HG03565 (cell line): ENCODE measurements at regions not wholly inside any gene's neighbourhood (a gene's known extent, or its start where the extent isn't known, plus 50 kb on each side); places are given as distances from the start of the nearest gene placed in this dataset.
A peak's percentile ranks its signal among the peaks of the same experiment; 100 is the strongest.

Source experiments
- ATAC-seq: cut with Tn5 transposase; IDR thresholded peaks from one replicate; pipeline ENCODE4 v1.9.1; 2021; ENCODE audit warnings: mild to moderate bottlenecking, moderate library complexity; ENCODE audit not compliant: unreplicated experiment

DNA sequence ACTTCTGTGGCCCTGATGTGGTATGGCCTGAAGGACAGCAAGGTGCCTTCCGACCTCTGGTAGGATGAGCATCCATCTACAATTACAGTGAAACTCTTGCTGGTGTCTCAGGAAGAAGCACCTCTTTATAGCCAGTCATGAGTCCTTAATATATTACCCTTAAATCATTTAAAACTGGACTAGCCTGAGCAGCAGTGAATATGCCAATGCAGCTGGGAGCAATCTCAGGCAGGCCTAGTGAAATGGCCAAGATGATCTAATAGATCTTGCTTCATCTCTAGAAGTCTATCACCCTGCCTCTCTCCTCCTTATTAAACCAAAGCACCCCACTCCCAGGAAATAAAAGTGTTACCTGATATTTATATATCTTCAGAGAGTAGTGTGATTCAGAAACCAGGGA is 66.7 kb upstream of the SORCS3 start:
- ATAC-seq: no peak

DNA sequence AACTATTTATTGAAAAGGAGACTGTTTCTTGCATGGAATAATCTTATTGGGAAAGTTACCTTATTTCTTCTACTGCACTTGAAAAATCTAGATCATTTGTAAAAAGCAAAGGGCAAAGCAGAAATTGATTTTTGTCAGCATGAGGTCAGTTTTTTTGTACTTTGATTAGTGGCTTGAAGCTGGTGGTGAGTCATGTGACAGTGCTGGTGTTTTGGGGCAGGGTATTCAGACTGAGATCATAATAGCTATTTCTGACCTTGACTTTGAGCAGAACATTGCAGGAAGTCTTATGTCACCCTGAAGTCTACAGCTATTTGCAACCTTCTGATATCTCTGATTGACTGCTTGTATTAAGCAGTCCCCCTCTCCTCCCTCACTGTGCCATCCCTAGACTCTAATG is 66.3 kb upstream of the SORCS3 start:
- ATAC-seq: no peak

DNA sequence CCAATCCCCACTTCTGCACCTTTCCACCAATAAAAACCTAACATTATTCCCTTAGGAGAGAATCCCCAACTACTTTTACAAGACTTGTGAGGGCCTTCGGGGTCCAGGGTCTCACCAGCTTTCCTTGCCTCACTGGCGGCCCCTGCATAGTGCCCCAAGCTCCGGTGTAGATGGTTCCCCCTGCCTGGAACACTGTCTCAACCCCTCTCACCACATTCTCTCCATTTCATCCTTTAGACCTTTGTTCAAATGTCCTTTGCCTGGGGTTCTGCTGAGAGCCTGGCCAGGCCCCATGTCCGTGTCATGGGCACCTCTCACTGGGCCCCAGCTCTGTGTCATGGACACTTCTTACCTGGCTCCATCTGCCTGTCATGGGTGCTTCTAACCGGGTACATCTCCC is 64.5 kb upstream of the SORCS3 start:
- ATAC-seq: no peak

DNA sequence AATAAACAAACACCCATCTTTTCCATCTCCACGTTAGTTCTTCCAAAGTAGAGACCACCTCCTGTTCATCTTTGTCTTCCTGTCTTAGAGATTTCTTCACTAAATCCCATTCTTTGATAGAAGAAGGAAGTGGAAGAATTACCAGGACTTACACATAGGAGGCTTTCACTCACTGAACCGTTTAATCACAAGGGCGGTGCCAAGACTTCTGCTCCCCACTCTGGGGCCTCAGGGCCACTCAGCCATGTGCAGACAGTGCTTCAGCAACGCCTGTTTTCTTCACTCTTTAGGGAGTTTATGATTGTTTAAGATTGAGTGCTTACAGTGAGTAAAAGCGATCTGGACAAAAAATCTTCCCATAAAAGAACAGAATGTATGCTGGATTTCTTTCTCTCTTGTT is 63.9 kb upstream of the SORCS3 start:
- ATAC-seq: no peak

DNA sequence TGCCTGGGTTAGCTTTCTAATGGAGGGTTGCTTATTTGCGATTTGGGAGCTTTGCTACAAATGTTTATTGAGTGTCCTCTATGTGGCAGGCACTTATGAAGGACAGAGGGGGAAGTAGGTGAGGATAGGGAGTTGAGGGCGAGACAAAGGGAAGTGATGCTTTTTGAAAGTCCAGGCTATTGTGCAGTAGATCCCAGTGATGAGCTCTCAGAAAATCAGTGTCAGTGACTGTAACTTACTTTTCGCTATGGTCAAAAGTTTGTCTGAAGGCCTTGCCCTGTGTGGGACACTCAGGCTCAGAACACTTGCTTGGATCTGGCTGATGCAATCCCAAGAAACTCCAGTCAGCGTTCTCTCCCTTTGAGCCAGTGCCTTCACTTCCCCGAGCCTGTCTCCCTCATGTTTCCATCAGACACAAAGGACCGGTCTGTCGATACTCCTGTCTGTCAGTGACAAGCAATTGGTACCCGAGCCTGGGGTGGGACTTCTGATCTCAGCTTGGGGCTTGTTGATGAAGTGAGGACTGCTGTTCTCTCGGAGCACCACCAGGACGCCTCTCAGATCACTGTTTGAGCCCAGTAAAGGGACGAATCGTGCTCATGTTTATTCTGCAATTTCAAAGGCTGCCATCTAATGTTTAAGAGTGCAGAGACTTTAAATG is 63.1 kb upstream of the SORCS3 start:
- ATAC-seq: no peak

DNA sequence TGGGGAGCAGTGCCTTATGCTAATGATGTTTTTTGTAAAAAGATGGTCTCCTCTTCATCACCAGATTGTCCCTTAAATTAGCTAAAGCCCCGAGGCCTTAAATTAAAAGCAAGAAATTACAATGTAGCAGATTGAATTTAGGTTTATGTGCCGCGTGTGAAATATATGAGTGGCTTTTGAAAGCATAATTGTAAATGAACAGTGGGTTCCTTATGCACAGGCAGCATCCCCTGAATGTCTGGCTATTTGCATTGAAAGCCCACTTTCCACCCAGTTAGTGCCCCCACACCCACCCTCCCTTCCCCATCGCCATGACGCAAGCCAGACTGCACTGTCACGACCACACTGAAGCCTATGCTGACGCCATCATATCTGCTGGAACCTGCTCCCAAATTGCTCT is 62.4 kb upstream of the SORCS3 start:
- ATAC-seq: no peak

DNA sequence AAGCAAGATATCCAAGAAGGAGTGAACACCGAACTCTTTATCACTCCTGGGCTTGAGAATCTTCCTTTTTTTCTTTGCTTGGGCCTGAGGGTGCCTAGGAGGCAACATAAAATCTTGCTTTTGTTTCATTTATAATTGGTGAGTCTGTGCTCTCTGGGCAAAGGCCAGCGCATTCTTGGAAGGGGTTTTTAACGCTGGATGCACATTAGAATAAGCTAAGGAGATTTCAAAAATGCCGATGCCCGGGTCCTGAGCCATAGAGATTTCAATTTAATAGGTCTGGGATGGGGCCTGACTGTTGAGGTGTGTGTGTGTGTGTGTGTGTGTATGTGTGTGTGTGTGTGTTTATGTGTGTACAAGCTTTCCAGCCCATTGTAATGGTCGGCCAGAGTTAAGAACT is 62.0 kb upstream of the SORCS3 start:
- ATAC-seq: no peak

DNA sequence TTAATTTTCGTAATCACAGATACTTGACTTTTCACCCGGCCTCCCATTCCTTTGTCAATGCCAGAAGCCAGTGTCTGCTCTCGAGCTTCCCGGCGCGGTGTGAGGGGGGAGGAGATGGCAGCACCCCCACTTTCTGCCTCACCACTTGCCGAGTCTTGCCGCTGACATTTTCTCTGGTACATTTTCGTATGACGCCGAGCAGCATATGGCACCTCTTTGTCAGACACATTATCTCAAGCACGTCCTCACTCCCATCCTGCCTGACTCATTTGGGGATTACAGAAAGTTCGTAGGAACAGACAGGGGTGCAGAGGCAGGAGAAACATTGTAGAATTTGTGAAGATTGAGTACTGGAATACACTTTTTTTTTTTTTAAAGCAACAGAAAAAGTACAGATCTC is 60.8 kb upstream of the SORCS3 start:
- no peak for ATAC-seq

DNA sequence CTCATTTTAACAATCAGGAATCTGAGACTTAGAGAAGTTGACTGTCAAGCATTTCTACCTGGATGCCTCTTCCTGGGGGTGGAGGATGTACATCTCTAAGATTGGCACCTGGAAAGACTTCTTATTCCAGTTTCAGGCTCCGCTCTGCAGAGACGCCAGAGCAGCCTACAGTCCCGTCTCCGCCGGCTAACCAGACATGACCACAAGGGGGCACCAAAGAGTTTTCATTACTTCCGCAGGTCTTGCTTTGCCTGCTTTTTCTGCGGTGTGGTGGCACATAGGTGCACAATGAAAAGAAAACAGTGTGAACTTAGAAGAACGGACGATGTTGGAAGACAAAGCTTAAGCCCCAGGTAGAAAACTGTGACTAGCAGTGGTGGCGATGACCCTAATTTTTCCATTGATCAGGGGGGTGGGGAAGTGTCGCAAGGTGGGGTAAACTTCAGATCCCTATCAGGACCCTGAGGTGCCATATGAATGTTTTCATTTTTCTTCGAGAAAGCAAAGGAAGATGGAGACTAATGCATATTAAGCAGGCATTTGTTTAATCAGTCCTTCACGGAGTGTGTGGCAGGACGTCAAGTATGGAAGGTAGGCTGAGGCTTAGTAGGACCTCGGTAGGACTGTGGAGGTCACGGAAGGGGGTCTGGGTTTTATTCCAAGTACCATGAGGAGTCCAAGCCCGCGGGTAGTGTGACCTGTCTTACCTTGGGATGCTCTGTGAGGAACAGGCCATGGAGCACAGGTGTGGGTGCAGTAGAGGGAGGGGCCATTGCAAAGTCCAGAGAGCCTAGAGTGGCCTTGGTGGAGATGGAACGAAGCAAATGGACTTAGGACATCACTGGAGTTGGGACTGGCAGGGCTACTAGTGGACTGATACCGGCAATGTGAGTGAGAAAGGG is 60.1 kb upstream of the SORCS3 start:
- ATAC-seq: peak; percentile 81

DNA sequence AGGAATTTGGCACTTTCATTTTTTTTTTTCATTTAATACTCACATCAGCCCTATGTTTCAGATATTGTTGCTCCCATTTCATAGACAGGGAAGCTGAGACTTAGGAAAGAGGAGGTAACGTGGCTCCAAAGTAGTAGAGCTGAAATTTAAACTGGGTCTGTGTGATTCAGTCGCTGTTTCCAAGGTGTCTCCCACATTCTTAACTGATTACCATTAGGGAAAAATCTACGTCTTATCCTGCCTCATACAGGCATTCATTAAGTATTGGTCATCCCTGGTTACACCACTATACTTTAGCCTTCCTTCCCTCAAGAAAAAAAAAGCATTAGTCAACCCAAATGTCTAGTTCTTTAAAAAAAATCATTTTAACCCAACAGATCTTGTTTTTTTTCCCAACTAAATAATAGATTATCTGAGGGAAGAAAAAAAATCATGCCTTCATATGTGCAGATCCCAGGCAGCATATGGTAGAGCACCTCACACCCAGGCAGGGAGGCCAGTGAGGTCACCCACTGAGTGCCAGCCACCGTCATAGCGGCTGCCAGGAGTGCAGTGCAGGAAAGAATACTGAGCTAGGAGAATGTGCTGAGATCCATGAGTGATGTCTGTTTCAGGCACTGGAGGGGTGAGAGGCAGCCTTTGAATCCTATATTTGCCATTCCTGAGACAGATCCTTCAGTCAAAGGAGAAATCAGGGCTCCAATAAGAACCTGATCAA is 59.0 kb upstream of the SORCS3 start:
- ATAC-seq: no peak

DNA sequence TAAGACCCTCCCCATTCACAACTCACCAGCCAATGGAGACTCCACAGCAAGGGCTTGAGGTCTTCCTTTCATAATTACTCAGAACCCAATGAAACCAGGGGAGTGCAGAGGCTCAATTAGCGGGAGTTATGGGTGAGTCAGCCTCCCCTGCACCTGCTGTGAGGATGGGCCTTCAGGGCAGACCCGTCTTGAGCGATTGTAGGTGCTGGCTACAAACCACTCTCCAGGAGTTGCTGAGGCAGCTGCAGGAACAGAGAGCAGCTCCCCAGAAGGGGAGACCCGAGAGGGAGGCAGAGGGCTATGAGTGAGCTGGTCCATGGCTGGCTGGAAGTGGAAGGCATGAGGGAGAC is 58.5 kb upstream of the SORCS3 start:
- ATAC-seq: no peak

DNA sequence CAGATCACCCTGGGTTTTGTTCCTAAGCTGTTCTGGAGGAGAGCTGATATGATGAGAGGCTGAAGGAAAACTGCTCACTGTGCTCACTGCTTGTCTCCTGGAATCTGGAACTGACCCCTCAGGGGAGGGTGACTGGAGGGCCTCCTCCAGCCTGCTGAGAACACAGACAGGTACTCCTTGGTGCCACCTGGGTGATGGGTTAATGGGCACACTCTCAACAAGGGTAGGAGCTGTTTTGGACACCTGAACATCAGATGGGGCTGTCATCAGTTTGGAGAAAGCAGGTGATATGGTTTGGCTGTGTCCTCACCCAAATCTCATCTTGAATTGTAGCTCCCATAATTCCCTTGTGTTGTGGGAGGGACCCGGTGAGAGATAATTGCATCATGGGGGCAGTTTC is 58.1 kb upstream of the SORCS3 start:
- ATAC-seq: no peak

DNA sequence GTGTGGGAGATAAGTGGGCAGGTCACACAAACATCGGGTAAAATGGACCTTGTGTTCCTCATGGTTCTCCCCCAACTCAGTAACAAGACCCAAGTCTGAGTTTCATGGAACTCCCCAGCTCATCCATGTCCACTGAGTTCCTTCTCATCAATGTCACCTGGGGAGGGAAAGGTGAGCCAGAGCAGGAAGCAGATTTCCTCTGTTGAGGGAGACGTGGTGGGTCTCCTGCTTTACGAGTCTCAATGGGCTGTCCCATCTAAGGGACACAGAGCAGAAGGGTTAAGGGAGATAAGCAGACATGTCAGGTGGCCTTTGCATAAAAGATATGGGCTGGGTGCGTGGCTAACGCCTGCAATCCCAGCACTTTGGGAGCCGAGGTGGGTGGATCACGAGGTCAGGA is 56.5 kb upstream of the SORCS3 start:
- no peak for ATAC-seq

DNA sequence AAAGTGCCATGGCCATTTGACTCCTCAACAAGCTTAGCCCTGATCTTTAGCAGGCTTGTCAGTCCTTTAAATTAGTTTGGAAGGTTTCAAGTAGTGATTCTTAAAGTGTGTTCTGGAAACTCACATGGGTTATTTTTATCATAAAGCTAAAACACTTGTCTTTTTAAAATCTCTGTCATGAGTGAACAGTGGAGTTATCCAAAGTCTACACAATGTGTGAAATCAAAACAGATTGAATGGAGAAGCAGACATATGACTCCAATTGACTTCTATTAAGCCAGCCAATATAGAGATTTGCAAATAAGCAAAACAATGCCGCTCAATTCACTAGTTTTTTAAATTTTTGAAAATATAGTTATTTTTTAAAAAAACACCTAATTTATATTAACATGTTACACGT is 53.3 kb upstream of the SORCS3 start:
- no peak for ATAC-seq

DNA sequence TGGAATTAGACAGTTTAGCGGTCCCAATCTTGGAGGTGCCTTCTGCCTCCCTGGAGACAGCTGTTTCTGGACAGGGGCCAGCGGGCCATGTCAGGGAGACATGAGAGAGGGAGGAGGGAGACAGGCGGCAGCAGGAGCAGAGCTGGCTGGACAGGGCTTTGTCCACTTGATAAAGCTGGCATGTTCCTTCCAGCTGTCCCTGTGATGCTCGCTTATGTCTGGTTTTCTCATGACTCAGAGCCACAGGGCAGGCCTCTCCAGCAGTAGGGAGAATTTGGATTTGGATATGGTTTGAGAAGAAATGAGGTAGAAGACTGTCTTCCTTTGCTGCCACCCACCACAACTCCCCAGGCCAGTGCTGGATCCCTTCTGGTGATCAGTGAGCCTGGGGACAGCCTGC is 51.7 kb upstream of the SORCS3 start:
- no peak for ATAC-seq

DNA sequence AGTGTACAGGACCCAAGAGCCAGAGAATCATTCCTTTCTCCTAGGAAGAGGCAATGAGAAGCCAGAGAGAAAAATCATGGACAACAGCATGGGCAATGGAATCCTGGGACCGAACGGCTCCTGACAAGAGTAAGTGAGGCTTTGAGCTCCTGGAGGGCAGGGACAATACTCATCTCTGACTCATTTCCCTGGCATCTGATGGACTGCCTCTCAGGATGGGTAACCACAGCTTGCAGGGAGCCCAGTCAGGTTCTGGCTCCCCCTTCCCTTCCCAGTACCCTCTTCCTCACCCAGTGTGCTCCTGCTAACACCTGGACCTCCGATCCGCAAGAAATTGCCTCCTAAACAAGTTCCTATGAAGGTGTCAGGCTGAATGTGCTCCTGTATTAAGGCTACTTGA is 51.2 kb upstream of the SORCS3 start:
- ATAC-seq: no peak
